ENCODE measurements at regions not wholly inside any gene's neighbourhood (a gene's known extent, or its start where the extent isn't known, plus 50 kb on each side); places are given as distances from the start of the nearest gene placed in this dataset.

- DNase-seq (ENCODE audit: low read depth), result no peak
These were observed 581.8 kb upstream of the WWC1 start for GRCh38 chr5:167709625-167710024.

- no peak for DNase-seq (ENCODE audit: low read depth)
These were observed 580.9 kb upstream of the WWC1 start for GRCh38 chr5:167710444-167711073.

GRCh38 chr5:167712986-167713585 lies 578.4 kb upstream of the WWC1 start:
- no peak for DNase-seq (ENCODE audit: low read depth)

GRCh38 chr5:167713896-167714295 lies 577.5 kb upstream of the WWC1 start:
- DNase-seq (ENCODE audit: low read depth), result no peak

GRCh38 chr5:167716126-167716775 lies 575.2 kb upstream of the WWC1 start:
- DNase-seq (ENCODE audit: low read depth), result no peak

GRCh38 chr5:167720259-167720658 lies 571.2 kb upstream of the WWC1 start:
- no peak for DNase-seq (ENCODE audit: low read depth)

GRCh38 chr5:167720676-167721260 lies 570.7 kb upstream of the WWC1 start:
- DNase-seq (ENCODE audit: low read depth), result no peak

GRCh38 chr5:167721926-167722440 lies 569.5 kb upstream of the WWC1 start:
- DNase-seq (ENCODE audit: low read depth), result no peak

GRCh38 chr5:167723254-167723871 lies 568.1 kb upstream of the WWC1 start:
- DNase-seq (ENCODE audit: low read depth), result peak; percentile 8

GRCh38 chr5:167725264-167725663 lies 566.2 kb upstream of the WWC1 start:
- no peak for DNase-seq (ENCODE audit: low read depth)

- DNase-seq (ENCODE audit: low read depth), result no peak
These were observed 565.7 kb upstream of the WWC1 start for GRCh38 chr5:167725741-167726140.

GRCh38 chr5:167726642-167727041 lies 564.8 kb upstream of the WWC1 start:
- DNase-seq (ENCODE audit: low read depth), result no peak

- DNase-seq (ENCODE audit: low read depth), result no peak
These were observed 561.3 kb upstream of the WWC1 start for GRCh38 chr5:167730121-167730520.

- no peak for DNase-seq (ENCODE audit: low read depth)
These were observed 560.8 kb upstream of the WWC1 start for GRCh38 chr5:167730656-167731055.

- DNase-seq (ENCODE audit: low read depth), result no peak
These were observed 559.5 kb upstream of the WWC1 start for GRCh38 chr5:167731951-167732350.

- no peak for DNase-seq (ENCODE audit: low read depth)
These were observed 558.9 kb upstream of the WWC1 start for GRCh38 chr5:167732499-167732898.

- no peak for DNase-seq (ENCODE audit: low read depth)
These were observed 554.5 kb upstream of the WWC1 start for GRCh38 chr5:167736992-167737391.

GRCh38 chr5:167743695-167744464 lies 547.6 kb upstream of the WWC1 start:
- DNase-seq (ENCODE audit: low read depth), result no peak

GRCh38 chr5:167745868-167746267 lies 545.6 kb upstream of the WWC1 start:
- DNase-seq (ENCODE audit: low read depth), result no peak

GRCh38 chr5:167750586-167750985 lies 540.9 kb upstream of the WWC1 start:
- DNase-seq (ENCODE audit: low read depth), result no peak

GRCh38 chr5:167752936-167753335 lies 538.5 kb upstream of the WWC1 start:
- no peak for DNase-seq (ENCODE audit: low read depth)

Measured in stimulated activated CD8-positive, alpha-beta memory T cell treated with anti-CD3 and anti-CD28 coated beads, Interleukin-15, amount 100 ng/mL, for 1 hour (primary cell).